ENCODE measurements at regions not wholly inside any gene's neighbourhood (a gene's known extent, or its start where the extent isn't known, plus 50 kb on each side); places are given as distances from the start of the nearest gene placed in this dataset.

DNA sequence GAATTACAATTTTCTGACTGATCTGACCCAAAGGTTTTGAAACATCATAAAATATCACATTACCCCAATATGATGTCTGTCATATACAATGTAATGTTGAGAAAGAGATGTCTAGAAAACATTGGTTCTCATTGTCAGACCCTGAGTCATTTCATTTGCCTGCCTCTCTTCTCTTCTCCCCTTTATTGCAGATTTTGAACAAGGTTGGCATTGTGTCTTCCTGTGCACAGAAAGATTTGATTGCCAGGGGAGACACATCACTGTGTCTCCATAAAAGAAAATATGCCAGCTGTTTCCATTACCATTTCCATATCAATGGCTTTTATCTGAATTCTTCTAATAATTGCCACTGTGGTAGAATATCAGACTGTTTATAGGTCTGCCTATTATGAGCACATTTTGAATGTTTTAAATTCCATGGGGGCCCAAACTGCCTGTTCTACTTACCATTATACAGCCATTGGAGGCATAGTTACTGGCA, 65.6 kb downstream of the IFI44 start:
- DNase-seq (ENCODE audit: low spot score in 2 of 2, unreplicated experiment in 2 of 2): no peak
- Mint-ChIP-seq H3K9me3 (no peaks in the 10 kb centered on the region), H3K27me3 (ENCODE audit: low read depth) (no peaks in the 10 kb centered on the region), H3K36me3 (no peaks in the 10 kb centered on the region), H3K27ac (no peak overlapping the region), H3K4me1 (peaks cover 54% of the 10 kb centered on the region), H3K4me3 (no peak overlapping the region)
- no peak for TF ChIP-seq CTCF (IDR thresholded peaks at IDR 0.05; ENCODE audit: unreplicated experiment)

DNA sequence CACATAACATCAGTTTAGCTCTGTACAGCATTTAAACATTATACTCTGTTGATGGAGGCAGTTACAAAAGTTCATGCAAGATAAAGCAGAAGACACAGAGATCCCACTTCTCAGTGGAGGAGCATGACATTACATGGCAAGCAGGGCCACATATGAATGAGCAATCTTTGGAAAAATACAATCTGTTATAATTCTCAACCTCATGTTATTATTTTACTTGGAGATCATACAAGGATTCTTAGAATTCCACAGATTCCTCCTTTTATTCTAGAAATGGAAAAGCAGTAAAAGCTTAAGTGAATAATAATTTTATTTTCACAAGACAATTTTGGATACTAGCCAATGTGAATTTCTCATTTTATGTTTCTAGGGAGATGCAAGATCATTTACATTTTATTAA, 66.6 kb downstream of the IFI44 start:
- peaks cover 3% of the 10 kb centered on the region for H3K27me3 Mint-ChIP-seq (ENCODE audit: low read depth)
- H3K27ac Mint-ChIP-seq: peak overlapping the region; percentile 65
- TF ChIP-seq CTCF (IDR thresholded peaks at IDR 0.05; ENCODE audit: unreplicated experiment): no peak
- H3K9me3 Mint-ChIP-seq: no peaks in the 10 kb centered on the region
- no peak overlapping the region for H3K4me3 Mint-ChIP-seq
- H3K36me3 Mint-ChIP-seq: no peaks in the 10 kb centered on the region
- H3K4me1 Mint-ChIP-seq: peaks cover 54% of the 10 kb centered on the region
- no peak for DNase-seq (ENCODE audit: low spot score in 2 of 2, unreplicated experiment in 2 of 2)

GRCh38 chr1:78718566-78718965, 68.9 kb downstream of the IFI44 start:
- Mint-ChIP-seq H3K36me3 (no peaks in the 10 kb centered on the region), H3K9me3 (no peaks in the 10 kb centered on the region), H3K27me3 (ENCODE audit: low read depth) (peaks cover 3% of the 10 kb centered on the region), H3K27ac (no peak overlapping the region), H3K4me3 (no peak overlapping the region), H3K4me1 (peaks cover 44% of the 10 kb centered on the region)
- TF ChIP-seq CTCF (IDR thresholded peaks at IDR 0.05; ENCODE audit: unreplicated experiment): no peak
- DNase-seq (ENCODE audit: low spot score in 2 of 2, unreplicated experiment in 2 of 2): no peak

GRCh38 chr1:78721136-78721535, 71.5 kb downstream of the IFI44 start:
- no peak for TF ChIP-seq CTCF (IDR thresholded peaks at IDR 0.05; ENCODE audit: unreplicated experiment)
- no peak overlapping the region for H3K27ac Mint-ChIP-seq

DNA sequence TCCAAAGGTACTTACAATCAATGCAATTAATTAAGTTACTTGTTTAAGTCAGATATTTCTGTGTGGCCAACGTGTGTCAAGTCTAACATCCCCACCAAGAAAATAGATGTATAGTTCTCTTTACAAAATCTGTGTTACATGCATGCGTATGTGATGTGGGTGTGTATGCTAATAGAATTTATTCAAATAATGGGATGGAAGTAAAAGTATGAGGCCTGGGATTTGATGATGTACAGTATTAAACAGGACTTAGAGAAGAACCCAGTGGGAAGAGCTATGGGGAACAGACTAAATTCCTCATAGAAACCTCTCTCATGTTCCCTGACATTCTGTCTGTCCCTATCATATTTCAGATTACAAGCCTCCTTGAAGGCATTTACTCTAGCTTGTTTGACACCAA, 72.5 kb downstream of the IFI44 start:
- no peak overlapping the region for H3K4me3 Mint-ChIP-seq
- peaks cover 13% of the 10 kb centered on the region for H3K27me3 Mint-ChIP-seq (ENCODE audit: low read depth)
- no peak for DNase-seq (ENCODE audit: low spot score in 2 of 2, unreplicated experiment in 2 of 2)
- no peak for TF ChIP-seq CTCF (IDR thresholded peaks at IDR 0.05; ENCODE audit: unreplicated experiment)
- H3K9me3 Mint-ChIP-seq: peaks cover 6% of the 10 kb centered on the region
- no peaks in the 10 kb centered on the region for H3K36me3 Mint-ChIP-seq
- no peak overlapping the region for H3K27ac Mint-ChIP-seq
- peaks cover 18% of the 10 kb centered on the region for H3K4me1 Mint-ChIP-seq

More at GRCh38 chr1:78721136-78721535, 71.5 kb downstream of the IFI44 start:
- Mint-ChIP-seq H3K27me3 (ENCODE audit: low read depth) (peaks cover 6% of the 10 kb centered on the region), H3K4me3 (no peak overlapping the region), H3K36me3 (no peaks in the 10 kb centered on the region), H3K4me1 (peaks cover 25% of the 10 kb centered on the region), H3K9me3 (peaks cover 6% of the 10 kb centered on the region)
- no peak for DNase-seq (ENCODE audit: low spot score in 2 of 2, unreplicated experiment in 2 of 2)

- DNase-seq (ENCODE audit: low spot score in 2 of 2, unreplicated experiment in 2 of 2): no peak
- Mint-ChIP-seq H3K27ac (no peak overlapping the region), H3K4me1 (peaks cover 16% of the 10 kb centered on the region), H3K27me3 (ENCODE audit: low read depth) (peaks cover 13% of the 10 kb centered on the region), H3K36me3 (no peaks in the 10 kb centered on the region), H3K4me3 (no peak overlapping the region), H3K9me3 (peaks cover 6% of the 10 kb centered on the region)
- no peak for TF ChIP-seq CTCF (IDR thresholded peaks at IDR 0.05; ENCODE audit: unreplicated experiment)
Measured at GRCh38 chr1:78722521-78722920, 72.9 kb downstream of the IFI44 start.
